Keratinocyte (primary cell): ENCODE measurements at regions not wholly inside any gene's neighbourhood (a gene's known extent, or its start where the extent isn't known, plus 50 kb on each side); places are given as distances from the start of the nearest gene placed in this dataset.

ENCODE experiments used
- DNase-seq: peaks from one replicate; pipeline ENCODE4 v3.0.0-alpha.2; 2011; ENCODE audit warnings: low read depth, missing footprints, low spot score
- FAIRE-seq: peaks from 2 replicates; lab custom pipeline; 2011; peaks lifted over from hg19 to GRCh38; lab: Jason Lieb, UNC
- H2AFZ ChIP-seq: 2 replicates; pipeline ENCODE4 v1.6.0; 2012; ENCODE audit warnings: low read length, control low read depth, inconsistent platforms; ENCODE audit not compliant: control insufficient read depth
- H3K27ac ChIP-seq: 2 replicates; pipeline ENCODE4 v1.5.1; 2011; ENCODE audit warnings: low read length; ENCODE audit not compliant: control insufficient read depth, insufficient read depth
- H3K27me3 ChIP-seq: 3 replicates; pipeline ENCODE4 v1.6.0; 2011; ENCODE audit warnings: low read length; ENCODE audit not compliant: control insufficient read depth, insufficient read depth; ENCODE audit errors: extremely low read depth
- H3K36me3 ChIP-seq, 2 experiments: 2 replicates in 1 of 2; 3 replicates in 1 of 2; pipeline ENCODE4 v1.5.1; 2011; ENCODE audit warnings: low read length in 2 of 2, mild to moderate bottlenecking in 1 of 2; ENCODE audit not compliant: control insufficient read depth in 2 of 2, insufficient read depth in 2 of 2; ENCODE audit errors: extremely low read depth in 1 of 2
- H3K4me1 ChIP-seq: 3 replicates; pipeline ENCODE4 v1.5.1; 2011; ENCODE audit warnings: low read length; ENCODE audit not compliant: control insufficient read depth, insufficient read depth; ENCODE audit errors: extremely low read depth
- H3K4me2 ChIP-seq: 3 replicates; pipeline ENCODE4 v1.6.0; 2011; ENCODE audit warnings: low read depth, low read length; ENCODE audit not compliant: control insufficient read depth, insufficient read depth; ENCODE audit errors: extremely low read depth
- H3K4me3 ChIP-seq, 3 experiments: fragments of 200-600 bp in 1 of 3; sonication (generic) in 1 of 3; 2 replicates in 2 of 3; 3 replicates in 1 of 3; pipeline ENCODE4 v1.5.1; 2011 to 2016; ENCODE audit warnings: low read length in 3 of 3, mild to moderate bottlenecking in 3 of 3, control low read depth in 2 of 3, inconsistent platforms in 1 of 3, low read depth in 1 of 3, mixed read lengths in 1 of 3, mixed run types in 1 of 3, moderate library complexity in 1 of 3; ENCODE audit not compliant: control insufficient read depth in 2 of 3, insufficient read depth in 2 of 3; ENCODE audit errors: extremely low read depth in 1 of 3
- H3K79me2 ChIP-seq: 2 replicates; pipeline ENCODE4 v1.6.0; 2012; ENCODE audit warnings: low read length; ENCODE audit not compliant: control insufficient read depth, insufficient read depth
- H3K9ac ChIP-seq: 3 replicates; pipeline ENCODE4 v1.6.0; 2011; ENCODE audit warnings: low read length; ENCODE audit not compliant: control insufficient read depth, insufficient read depth; ENCODE audit errors: extremely low read depth
- H3K9me1 ChIP-seq: 3 replicates; pipeline ENCODE4 v1.6.0; 2011; ENCODE audit warnings: low read length; ENCODE audit not compliant: control insufficient read depth, insufficient read depth; ENCODE audit errors: extremely low read depth
- H3K9me3 ChIP-seq: 2 replicates; pipeline ENCODE4 v1.5.1; 2012; ENCODE audit warnings: low read depth, low read length; ENCODE audit not compliant: control insufficient read depth
- H4K20me1 ChIP-seq: 3 replicates; pipeline ENCODE4 v1.6.0; 2011; ENCODE audit warnings: low read length; ENCODE audit not compliant: control insufficient read depth, insufficient read depth; ENCODE audit errors: extremely low read depth
- EZH2 ChIP-seq: IDR thresholded peaks from one replicate; pipeline ENCODE4 v1.6.1; 2012; ENCODE audit warnings: inconsistent platforms, mild to moderate bottlenecking, low read length, moderate library complexity
- dilution Hi-C: fragments of 300-500 bp; cut with MboI; formaldehyde crosslinking; loops from one replicate; pipeline ENCODE4 v1.7.0; 2020; ENCODE audit warnings: low sequenced_read_pairs; ENCODE audit not compliant: extremely low pct_ligation_motif_present
- TF ChIP-seq, protein P1 (sequence below), 3 experiments: IDR thresholded peaks in 1 of 3; conservative IDR thresholded peaks in 1 of 3; optimal IDR thresholded peaks in 1 of 3; 2 replicates in 2 of 3; 3 replicates in 1 of 3; pipeline versions ENCODE3 to v1.5.1; 2011; ENCODE audit warnings: low read length in 3 of 3, mild to moderate bottlenecking in 3 of 3, moderate library complexity in 2 of 3, control low read depth in 1 of 3, inconsistent platforms in 1 of 3; ENCODE audit not compliant: insufficient read depth in 2 of 3; ENCODE audit errors: extremely low read depth in 1 of 3

- no peaks in the 10 kb centered on the region for H3K9me1 ChIP-seq
- H3K27me3 ChIP-seq, result no peaks in the 10 kb centered on the region
- H3K9ac ChIP-seq, result no peak overlapping the region
- H3K4me3 ChIP-seq, result no peak overlapping the region
- no peaks in the 10 kb centered on the region for H3K4me1 ChIP-seq
- no peaks in the 10 kb centered on the region for H3K36me3 ChIP-seq
- no peaks in the 10 kb centered on the region for H3K79me2 ChIP-seq
- no peaks in the 10 kb centered on the region for H4K20me1 ChIP-seq
- no peak for DNase-seq
- H3K4me2 ChIP-seq, result no peak overlapping the region
- TF ChIP-seq EZH2, result no peak
- TF ChIP-seq, protein P1, sequence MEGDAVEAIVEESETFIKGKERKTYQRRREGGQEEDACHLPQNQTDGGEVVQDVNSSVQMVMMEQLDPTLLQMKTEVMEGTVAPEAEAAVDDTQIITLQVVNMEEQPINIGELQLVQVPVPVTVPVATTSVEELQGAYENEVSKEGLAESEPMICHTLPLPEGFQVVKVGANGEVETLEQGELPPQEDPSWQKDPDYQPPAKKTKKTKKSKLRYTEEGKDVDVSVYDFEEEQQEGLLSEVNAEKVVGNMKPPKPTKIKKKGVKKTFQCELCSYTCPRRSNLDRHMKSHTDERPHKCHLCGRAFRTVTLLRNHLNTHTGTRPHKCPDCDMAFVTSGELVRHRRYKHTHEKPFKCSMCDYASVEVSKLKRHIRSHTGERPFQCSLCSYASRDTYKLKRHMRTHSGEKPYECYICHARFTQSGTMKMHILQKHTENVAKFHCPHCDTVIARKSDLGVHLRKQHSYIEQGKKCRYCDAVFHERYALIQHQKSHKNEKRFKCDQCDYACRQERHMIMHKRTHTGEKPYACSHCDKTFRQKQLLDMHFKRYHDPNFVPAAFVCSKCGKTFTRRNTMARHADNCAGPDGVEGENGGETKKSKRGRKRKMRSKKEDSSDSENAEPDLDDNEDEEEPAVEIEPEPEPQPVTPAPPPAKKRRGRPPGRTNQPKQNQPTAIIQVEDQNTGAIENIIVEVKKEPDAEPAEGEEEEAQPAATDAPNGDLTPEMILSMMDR (optimal IDR thresholded peaks at IDR 0.05 in 1 of 3, IDR thresholded peaks at IDR 0.05 in 1 of 3, conservative IDR thresholded peaks at IDR 0.05 in 1 of 3; ENCODE audit: extremely low read depth in 1 of 3, insufficient read depth in 2 of 3, low read length in 3 of 3), result no peak
- H3K27ac ChIP-seq, result no peak overlapping the region
- dilution Hi-C loops, result no loop called here
- FAIRE-seq, result no peak
- no peak overlapping the region for H2AFZ ChIP-seq
- H3K9me3 ChIP-seq, result no peaks in the 10 kb centered on the region
Measured at GRCh38 chr5:29162297-29162696, 2031.2 kb upstream of the CDH6 start.

DNA sequence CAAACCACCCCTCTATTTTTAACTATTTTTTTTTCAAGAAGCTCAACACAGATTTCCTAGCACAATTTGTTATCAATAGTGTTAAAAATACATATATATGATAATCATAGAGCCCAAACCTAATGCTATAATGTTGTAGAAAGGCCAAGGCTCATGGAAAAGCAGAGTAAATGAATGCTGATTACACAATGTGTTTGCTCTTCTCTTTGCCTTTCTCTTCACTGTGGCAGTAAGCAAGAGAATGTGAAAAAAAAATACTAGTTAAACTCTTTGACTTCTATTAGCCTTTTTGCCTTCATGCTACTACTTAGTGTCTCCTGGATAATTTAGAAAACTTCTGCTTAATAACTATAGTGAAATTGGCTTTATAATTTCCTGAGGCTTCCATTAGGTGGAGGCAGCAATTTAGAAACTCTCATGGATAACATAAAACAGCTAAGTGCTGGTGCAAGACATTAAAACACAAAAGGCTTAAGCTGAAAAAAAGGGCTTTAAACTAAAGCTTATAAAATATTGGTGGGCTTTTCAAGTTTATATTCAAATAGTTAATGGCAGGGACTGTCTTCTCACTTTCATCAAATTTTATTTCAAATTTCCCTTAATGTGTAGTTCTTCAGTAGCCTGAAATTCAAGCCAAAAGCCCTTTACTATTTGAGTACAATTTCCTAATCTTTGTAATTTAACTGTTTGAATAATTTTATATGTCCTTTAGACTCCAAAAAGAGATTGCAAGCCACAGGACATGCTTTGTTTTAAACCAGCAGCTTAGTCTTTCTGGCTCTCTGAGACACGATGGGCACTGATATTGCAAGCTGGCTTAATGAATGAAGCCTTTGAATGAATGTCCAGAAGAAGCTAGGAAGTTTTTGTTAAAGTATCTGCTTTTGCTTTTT lies 2031.8 kb upstream of the CDH6 start:
- no peak overlapping the region for H3K4me2 ChIP-seq
- dilution Hi-C loops, result no loop called here
- no peak for FAIRE-seq

More for the DNA sequence above, 2031.8 kb upstream of the CDH6 start:
- Histone ChIP-seq H3K9me1 (no peaks in the 10 kb centered on the region), H3K9me3 (no peaks in the 10 kb centered on the region), H3K4me1 (no peaks in the 10 kb centered on the region), H3K79me2 (no peaks in the 10 kb centered on the region), H2AFZ (no peak overlapping the region), H3K27ac (no peak overlapping the region), H3K9ac (no peak overlapping the region), H3K27me3 (no peaks in the 10 kb centered on the region), H4K20me1 (no peaks in the 10 kb centered on the region), H3K36me3 (no peaks in the 10 kb centered on the region), H3K4me3 (no peak overlapping the region)
- no peak for TF ChIP-seq EZH2
- TF ChIP-seq, protein P1 (optimal IDR thresholded peaks at IDR 0.05 in 1 of 3, IDR thresholded peaks at IDR 0.05 in 1 of 3, conservative IDR thresholded peaks at IDR 0.05 in 1 of 3; ENCODE audit: extremely low read depth in 1 of 3, insufficient read depth in 2 of 3, low read length in 3 of 3), result no peak
- DNase-seq, result no peak
